ENCODE measurements at regions not wholly inside any gene's neighbourhood (a gene's known extent, or its start where the extent isn't known, plus 50 kb on each side); places are given as distances from the start of the nearest gene placed in this dataset.

GRCh38 chr3:78015856-78016255, 976.0 kb downstream of the ROBO2 start:
- H3K27me3 Mint-ChIP-seq (ENCODE audit: low read depth) = peaks cover 7% of the 10 kb centered on the region
- no peaks in the 10 kb centered on the region for H3K4me1 Mint-ChIP-seq (ENCODE audit: low read depth)
- DNase-seq (ENCODE audit: low spot score) = no peak
- H3K4me3 Mint-ChIP-seq (ENCODE audit: unreplicated experiment) = no peak overlapping the region
- H3K36me3 Mint-ChIP-seq (ENCODE audit: low read depth) = no peaks in the 10 kb centered on the region
- no peak overlapping the region for H3K27ac Mint-ChIP-seq (ENCODE audit: unreplicated experiment)
- TF ChIP-seq CTCF (IDR thresholded peaks at IDR 0.05) = no peak
- peaks cover 2% of the 10 kb centered on the region for H3K9me3 Mint-ChIP-seq (ENCODE audit: low read depth)

- peaks cover 3% of the 10 kb centered on the region for H3K27me3 Mint-ChIP-seq (ENCODE audit: low read depth)
- no peak for TF ChIP-seq CTCF (IDR thresholded peaks at IDR 0.05)
- no peaks in the 10 kb centered on the region for H3K4me1 Mint-ChIP-seq (ENCODE audit: low read depth)
- no peak overlapping the region for H3K27ac Mint-ChIP-seq (ENCODE audit: unreplicated experiment)
- H3K36me3 Mint-ChIP-seq (ENCODE audit: low read depth) = no peaks in the 10 kb centered on the region
- H3K9me3 Mint-ChIP-seq (ENCODE audit: low read depth) = no peaks in the 10 kb centered on the region
- H3K4me3 Mint-ChIP-seq (ENCODE audit: unreplicated experiment) = no peak overlapping the region
- DNase-seq (ENCODE audit: low spot score) = no peak
Measured at GRCh38 chr3:78021710-78022109, 981.8 kb downstream of the ROBO2 start.

GRCh38 chr3:78022232-78022631, 982.3 kb downstream of the ROBO2 start:
- no peak overlapping the region for H3K4me3 Mint-ChIP-seq (ENCODE audit: unreplicated experiment)
- TF ChIP-seq CTCF (IDR thresholded peaks at IDR 0.05) = no peak
- no peaks in the 10 kb centered on the region for H3K9me3 Mint-ChIP-seq (ENCODE audit: low read depth)
- H3K36me3 Mint-ChIP-seq (ENCODE audit: low read depth) = no peaks in the 10 kb centered on the region
- no peak overlapping the region for H3K27ac Mint-ChIP-seq (ENCODE audit: unreplicated experiment)
- no peak for DNase-seq (ENCODE audit: low spot score)
- H3K27me3 Mint-ChIP-seq (ENCODE audit: low read depth) = peaks cover 3% of the 10 kb centered on the region
- no peaks in the 10 kb centered on the region for H3K4me1 Mint-ChIP-seq (ENCODE audit: low read depth)

- Mint-ChIP-seq H3K4me1 (ENCODE audit: low read depth) (no peaks in the 10 kb centered on the region), H3K27ac (ENCODE audit: unreplicated experiment) (no peak overlapping the region), H3K4me3 (ENCODE audit: unreplicated experiment) (no peak overlapping the region), H3K36me3 (ENCODE audit: low read depth) (no peaks in the 10 kb centered on the region), H3K9me3 (ENCODE audit: low read depth) (no peaks in the 10 kb centered on the region), H3K27me3 (ENCODE audit: low read depth) (peaks cover 3% of the 10 kb centered on the region)
- TF ChIP-seq CTCF (IDR thresholded peaks at IDR 0.05) = no peak
- no peak for DNase-seq (ENCODE audit: low spot score)
Measured at GRCh38 chr3:78023257-78023656, 983.4 kb downstream of the ROBO2 start.

- no peaks in the 10 kb centered on the region for H3K9me3 Mint-ChIP-seq (ENCODE audit: low read depth)
- H3K4me1 Mint-ChIP-seq (ENCODE audit: low read depth) = no peaks in the 10 kb centered on the region
- TF ChIP-seq CTCF (IDR thresholded peaks at IDR 0.05) = no peak
- H3K27me3 Mint-ChIP-seq (ENCODE audit: low read depth) = no peaks in the 10 kb centered on the region
- no peak overlapping the region for H3K27ac Mint-ChIP-seq (ENCODE audit: unreplicated experiment)
- no peak for DNase-seq (ENCODE audit: low spot score)
- H3K4me3 Mint-ChIP-seq (ENCODE audit: unreplicated experiment) = no peak overlapping the region
- no peaks in the 10 kb centered on the region for H3K36me3 Mint-ChIP-seq (ENCODE audit: low read depth)
Measured at GRCh38 chr3:78025916-78026315, 986.0 kb downstream of the ROBO2 start.
